Neural cell (in vitro differentiated cells): ENCODE measurements at regions not wholly inside any gene's neighbourhood (a gene's known extent, or its start where the extent isn't known, plus 50 kb on each side); places are given as distances from the start of the nearest gene placed in this dataset.

Source experiments
- H2AFZ ChIP-seq: fragments of 200-600, 300-800 bp; sonication (generic), shearing (Covaris generic); 2 replicates; pipeline ENCODE4 v1.6.0; 2014; ENCODE audit warnings: low read depth, mild to moderate bottlenecking, antibody characterized with exemption, low read length, moderate library complexity
- H3F3A ChIP-seq: fragments of 200-600 bp; shearing (Covaris generic); 2 replicates; pipeline ENCODE4 v1.6.1; 2016; ENCODE audit warnings: mild to moderate bottlenecking, moderate library complexity, mixed read lengths, antibody characterized with exemption, low read length; ENCODE audit not compliant: insufficient read depth, poor library complexity, severe bottlenecking
- H3K27ac ChIP-seq: fragments of 200-600, 300-800 bp; sonication (generic), shearing (Covaris generic); 2 replicates; pipeline ENCODE4 v1.5.1; 2014; ENCODE audit warnings: mild to moderate bottlenecking, low read length, moderate library complexity
- H3K27me3 ChIP-seq: fragments of 300-800, 200-600 bp; sonication (generic), shearing (Covaris generic); 2 replicates; pipeline ENCODE4 v1.6.0; 2014; ENCODE audit warnings: mild to moderate bottlenecking, low read depth, low read length, moderate library complexity; ENCODE audit not compliant: insufficient read depth
- H3K36me3 ChIP-seq: fragments of 300-800, 200-600 bp; sonication (generic), shearing (Covaris generic); 2 replicates; pipeline ENCODE4 v1.5.1; 2014; ENCODE audit warnings: mild to moderate bottlenecking, antibody characterized with exemption, low read length, moderate library complexity; ENCODE audit not compliant: insufficient read depth
- H3K4me2 ChIP-seq: fragments of 300-800, 200-600 bp; sonication (generic), shearing (Covaris generic); 2 replicates; pipeline ENCODE4 v1.6.0; 2014; ENCODE audit warnings: mild to moderate bottlenecking, low read length
- H3K4me3 ChIP-seq: fragments of 300-800, 200-600 bp; sonication (generic), shearing (Covaris generic); 2 replicates; pipeline ENCODE4 v1.5.1; 2014; ENCODE audit warnings: mild to moderate bottlenecking, low read length, moderate library complexity
- H3K79me2 ChIP-seq: fragments of 200-600 bp; shearing (Covaris generic); replicated peaks from 2 replicates; pipeline ENCODE4 v1.6.0; 2014; ENCODE audit warnings: mild to moderate bottlenecking, low read length, moderate library complexity; ENCODE audit not compliant: insufficient read depth
- H3K9ac ChIP-seq: fragments of 300-800, 200-600 bp; sonication (generic), shearing (Covaris generic); 2 replicates; pipeline ENCODE4 v1.6.1; 2016; ENCODE audit warnings: mild to moderate bottlenecking, low read length, mixed read lengths
- H3K9me2 ChIP-seq: fragments of 200-600 bp; shearing (Covaris generic); 2 replicates; pipeline ENCODE4 v1.6.1; 2016; ENCODE audit warnings: mild to moderate bottlenecking, low read length, mixed read lengths; ENCODE audit not compliant: insufficient read depth
- H3K9me3 ChIP-seq: fragments of 200-600, 300-800 bp; sonication (generic), shearing (Covaris generic); 2 replicates; pipeline ENCODE4 v1.6.1; 2016; ENCODE audit warnings: mild to moderate bottlenecking, mixed run types, low read length, moderate library complexity, mixed read lengths
- H4K20me1 ChIP-seq: fragments of 200-600 bp; shearing (Covaris generic); 2 replicates; pipeline ENCODE4 v1.6.1; 2016; ENCODE audit warnings: mild to moderate bottlenecking, mixed run types; ENCODE audit not compliant: insufficient read depth
- CTCF ChIP-seq: fragments of 450-650 bp; IDR thresholded peaks from 2 replicates; pipeline ENCODE4 v1.5.1; 2014; ENCODE audit warnings: antibody characterized with exemption, mild to moderate bottlenecking, moderate library complexity; ENCODE audit not compliant: poor library complexity, severe bottlenecking
- EP300 ChIP-seq: fragments of 450-650 bp; conservative IDR thresholded peaks from 2 replicates; pipeline ENCODE4 v1.6.1; 2014; ENCODE audit warnings: antibody characterized with exemption, mild to moderate bottlenecking, moderate library complexity; ENCODE audit not compliant: poor library complexity, severe bottlenecking
- EZH2 ChIP-seq: fragments of 200-600, 300-800 bp; shearing (Covaris generic), sonication (generic); IDR thresholded peaks from 2 replicates; pipeline ENCODE4 v1.6.1; 2014; ENCODE audit warnings: antibody characterized with exemption, low read length, borderline replicate concordance, mild to moderate bottlenecking; ENCODE audit not compliant: insufficient read depth, poor library complexity, severe bottlenecking
- MXI1 ChIP-seq: fragments of 450-650 bp; conservative IDR thresholded peaks from 2 replicates; pipeline ENCODE4 v1.6.1; 2014; ENCODE audit warnings: antibody characterized with exemption, mild to moderate bottlenecking; ENCODE audit not compliant: poor library complexity, severe bottlenecking
- POLR2AphosphoS5 ChIP-seq: IDR thresholded peaks from 2 replicates; pipeline ENCODE4 v1.6.1; 2012
- RAD21 ChIP-seq: fragments of 450-650 bp; conservative IDR thresholded peaks from 2 replicates; pipeline ENCODE4 v1.6.1; 2014; ENCODE audit warnings: antibody characterized with exemption, mild to moderate bottlenecking, moderate library complexity
- SMC3 ChIP-seq: fragments of 450-650 bp; conservative IDR thresholded peaks from 2 replicates; pipeline ENCODE4 v1.6.1; 2014; ENCODE audit warnings: antibody characterized with exemption, mild to moderate bottlenecking, moderate library complexity; ENCODE audit not compliant: poor library complexity
- TAF1 ChIP-seq: IDR thresholded peaks from 2 replicates; pipeline ENCODE4 v1.6.1; 2012; ENCODE audit warnings: low read depth
- TF ChIP-seq, protein P1 (sequence below): IDR thresholded peaks from 2 replicates; pipeline ENCODE4 v1.6.1; 2012; ENCODE audit warnings: borderline replicate concordance

DNA sequence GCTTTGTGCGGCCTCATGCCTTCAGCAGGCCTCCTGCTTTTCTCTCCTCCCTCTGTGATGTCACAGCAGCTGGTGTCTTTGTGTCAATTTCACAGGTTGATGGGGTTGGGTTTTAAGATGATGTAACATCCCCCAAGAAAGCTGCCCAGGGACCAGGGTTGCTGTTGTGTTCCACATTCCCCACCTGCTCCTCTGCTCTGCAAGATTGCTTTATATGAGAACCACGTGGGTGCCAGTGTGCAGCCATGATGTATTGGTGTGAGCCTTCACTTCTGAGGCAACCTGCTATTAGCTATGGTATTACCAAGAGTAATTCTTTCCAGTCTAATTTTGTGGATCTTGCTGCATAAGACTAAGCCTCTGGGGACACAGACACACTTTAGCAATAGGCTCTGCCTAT, 213.0 kb upstream of the ADAMTS16 start:
- no peaks in the 10 kb centered on the region for H4K20me1 ChIP-seq
- no peak overlapping the region for H3K4me3 ChIP-seq
- H3K79me2 ChIP-seq = no peaks in the 10 kb centered on the region
- H3K9me3 ChIP-seq = no peaks in the 10 kb centered on the region
- H3K4me2 ChIP-seq = no peak overlapping the region
- TF ChIP-seq TAF1 = no peak
- no peak for TF ChIP-seq MXI1
- TF ChIP-seq POLR2AphosphoS5 = no peak
- TF ChIP-seq, protein P1, sequence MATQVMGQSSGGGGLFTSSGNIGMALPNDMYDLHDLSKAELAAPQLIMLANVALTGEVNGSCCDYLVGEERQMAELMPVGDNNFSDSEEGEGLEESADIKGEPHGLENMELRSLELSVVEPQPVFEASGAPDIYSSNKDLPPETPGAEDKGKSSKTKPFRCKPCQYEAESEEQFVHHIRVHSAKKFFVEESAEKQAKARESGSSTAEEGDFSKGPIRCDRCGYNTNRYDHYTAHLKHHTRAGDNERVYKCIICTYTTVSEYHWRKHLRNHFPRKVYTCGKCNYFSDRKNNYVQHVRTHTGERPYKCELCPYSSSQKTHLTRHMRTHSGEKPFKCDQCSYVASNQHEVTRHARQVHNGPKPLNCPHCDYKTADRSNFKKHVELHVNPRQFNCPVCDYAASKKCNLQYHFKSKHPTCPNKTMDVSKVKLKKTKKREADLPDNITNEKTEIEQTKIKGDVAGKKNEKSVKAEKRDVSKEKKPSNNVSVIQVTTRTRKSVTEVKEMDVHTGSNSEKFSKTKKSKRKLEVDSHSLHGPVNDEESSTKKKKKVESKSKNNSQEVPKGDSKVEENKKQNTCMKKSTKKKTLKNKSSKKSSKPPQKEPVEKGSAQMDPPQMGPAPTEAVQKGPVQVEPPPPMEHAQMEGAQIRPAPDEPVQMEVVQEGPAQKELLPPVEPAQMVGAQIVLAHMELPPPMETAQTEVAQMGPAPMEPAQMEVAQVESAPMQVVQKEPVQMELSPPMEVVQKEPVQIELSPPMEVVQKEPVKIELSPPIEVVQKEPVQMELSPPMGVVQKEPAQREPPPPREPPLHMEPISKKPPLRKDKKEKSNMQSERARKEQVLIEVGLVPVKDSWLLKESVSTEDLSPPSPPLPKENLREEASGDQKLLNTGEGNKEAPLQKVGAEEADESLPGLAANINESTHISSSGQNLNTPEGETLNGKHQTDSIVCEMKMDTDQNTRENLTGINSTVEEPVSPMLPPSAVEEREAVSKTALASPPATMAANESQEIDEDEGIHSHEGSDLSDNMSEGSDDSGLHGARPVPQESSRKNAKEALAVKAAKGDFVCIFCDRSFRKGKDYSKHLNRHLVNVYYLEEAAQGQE = no peak
- no peak for TF ChIP-seq SMC3
- H3K9me2 ChIP-seq = no peaks in the 10 kb centered on the region
- H3K27ac ChIP-seq = peak overlapping the region; percentile 38
- no peaks in the 10 kb centered on the region for H3F3A ChIP-seq
- H3K9ac ChIP-seq = no peak overlapping the region
- H3K27me3 ChIP-seq = no peaks in the 10 kb centered on the region
- no peaks in the 10 kb centered on the region for H3K36me3 ChIP-seq
- H2AFZ ChIP-seq = no peak overlapping the region

GRCh38 chr5:4928409-4928808, 211.7 kb upstream of the ADAMTS16 start:
- H3K36me3 ChIP-seq = no peaks in the 10 kb centered on the region
- H3K27me3 ChIP-seq = no peaks in the 10 kb centered on the region
- no peak overlapping the region for H3K4me3 ChIP-seq
- no peaks in the 10 kb centered on the region for H3K9me2 ChIP-seq
- H3K79me2 ChIP-seq = no peaks in the 10 kb centered on the region
- H3K9ac ChIP-seq = no peak overlapping the region
- no peak overlapping the region for H3K4me2 ChIP-seq
- H3K9me3 ChIP-seq = no peaks in the 10 kb centered on the region
- H3K27ac ChIP-seq = no peak overlapping the region
- H2AFZ ChIP-seq = no peak overlapping the region
- no peaks in the 10 kb centered on the region for H3F3A ChIP-seq
- TF ChIP-seq SMC3 (no peak), EP300 (no peak), MXI1 (no peak), RAD21 (no peak), POLR2AphosphoS5 (no peak), EZH2 (no peak), TAF1 (no peak), CTCF (no peak)
- TF ChIP-seq, protein P1 = no peak
- H4K20me1 ChIP-seq = no peaks in the 10 kb centered on the region
